ENCODE measurements at regions not wholly inside any gene's neighbourhood (a gene's known extent, or its start where the extent isn't known, plus 50 kb on each side); places are given as distances from the start of the nearest gene placed in this dataset.

GRCh38 chr6:99736302-99736701, 129.7 kb downstream of the PRDM13 start:
- no peak for DNase-seq (ENCODE audit: low read depth, low spot score)
- Histone ChIP-seq H3K9me3 (ENCODE audit: insufficient read depth, low read length) (no peaks in the 10 kb centered on the region), H3K36me3 (ENCODE audit: insufficient read depth, insufficient read length, low read length) (no peaks in the 10 kb centered on the region), H3K9ac (ENCODE audit: insufficient read length, low read depth) (no peak overlapping the region), H3K27me3 (ENCODE audit: insufficient read depth, insufficient read length) (no peaks in the 10 kb centered on the region), H3K4me3 (ENCODE audit: insufficient read length, low read depth) (no peak overlapping the region), H3K4me1 (ENCODE audit: insufficient read depth, insufficient read length) (no peaks in the 10 kb centered on the region)
- TF ChIP-seq YY1 (IDR thresholded peaks at IDR 0.05; ENCODE audit: insufficient read depth, insufficient read length) (no peak), ZNF274 (IDR thresholded peaks at IDR 0.05; ENCODE audit: low read depth, low read length) (no peak), SUZ12 (IDR thresholded peaks at IDR 0.05; ENCODE audit: extremely low read depth, insufficient read depth, insufficient read length) (no peak)

- TF ChIP-seq ZNF274 (IDR thresholded peaks at IDR 0.05; ENCODE audit: low read depth, low read length) (no peak), YY1 (IDR thresholded peaks at IDR 0.05; ENCODE audit: insufficient read depth, insufficient read length) (no peak), SUZ12 (IDR thresholded peaks at IDR 0.05; ENCODE audit: extremely low read depth, insufficient read depth, insufficient read length) (no peak)
- no peak overlapping the region for H3K4me3 ChIP-seq (ENCODE audit: insufficient read length, low read depth)
- DNase-seq (ENCODE audit: low read depth, low spot score), result no peak
- no peak overlapping the region for H3K9ac ChIP-seq (ENCODE audit: insufficient read length, low read depth)
- no peaks in the 10 kb centered on the region for H3K4me1 ChIP-seq (ENCODE audit: insufficient read depth, insufficient read length)
- no peaks in the 10 kb centered on the region for H3K27me3 ChIP-seq (ENCODE audit: insufficient read depth, insufficient read length)
- H3K9me3 ChIP-seq (ENCODE audit: insufficient read depth, low read length), result no peaks in the 10 kb centered on the region
- no peaks in the 10 kb centered on the region for H3K36me3 ChIP-seq (ENCODE audit: insufficient read depth, insufficient read length, low read length)
Observed at GRCh38 chr6:99739526-99739925, 132.9 kb downstream of the PRDM13 start.

- TF ChIP-seq YY1 (IDR thresholded peaks at IDR 0.05; ENCODE audit: insufficient read depth, insufficient read length) (no peak), ZNF274 (IDR thresholded peaks at IDR 0.05; ENCODE audit: low read depth, low read length) (no peak), SUZ12 (IDR thresholded peaks at IDR 0.05; ENCODE audit: extremely low read depth, insufficient read depth, insufficient read length) (no peak)
- no peaks in the 10 kb centered on the region for H3K36me3 ChIP-seq (ENCODE audit: insufficient read depth, insufficient read length, low read length)
- H3K27me3 ChIP-seq (ENCODE audit: insufficient read depth, insufficient read length), result no peaks in the 10 kb centered on the region
- no peak overlapping the region for H3K4me3 ChIP-seq (ENCODE audit: insufficient read length, low read depth)
- no peak for DNase-seq (ENCODE audit: low read depth, low spot score)
- H3K4me1 ChIP-seq (ENCODE audit: insufficient read depth, insufficient read length), result no peaks in the 10 kb centered on the region
- H3K9ac ChIP-seq (ENCODE audit: insufficient read length, low read depth), result no peak overlapping the region
- H3K9me3 ChIP-seq (ENCODE audit: insufficient read depth, low read length), result no peaks in the 10 kb centered on the region
Observed at GRCh38 chr6:99741092-99741491, 134.5 kb downstream of the PRDM13 start.

GRCh38 chr6:99743647-99744046, 137.0 kb downstream of the PRDM13 start:
- no peaks in the 10 kb centered on the region for H3K36me3 ChIP-seq (ENCODE audit: insufficient read depth, insufficient read length, low read length)
- TF ChIP-seq SUZ12 (IDR thresholded peaks at IDR 0.05; ENCODE audit: extremely low read depth, insufficient read depth, insufficient read length), result no peak
- H3K4me3 ChIP-seq (ENCODE audit: insufficient read length, low read depth), result no peak overlapping the region
- H3K9ac ChIP-seq (ENCODE audit: insufficient read length, low read depth), result no peak overlapping the region
- no peaks in the 10 kb centered on the region for H3K9me3 ChIP-seq (ENCODE audit: insufficient read depth, low read length)
- H3K27me3 ChIP-seq (ENCODE audit: insufficient read depth, insufficient read length), result no peaks in the 10 kb centered on the region
- no peak for DNase-seq (ENCODE audit: low read depth, low spot score)
- no peaks in the 10 kb centered on the region for H3K4me1 ChIP-seq (ENCODE audit: insufficient read depth, insufficient read length)

GRCh38 chr6:99745651-99746050, 139.0 kb downstream of the PRDM13 start:
- Histone ChIP-seq H3K9me3 (ENCODE audit: insufficient read depth, low read length) (no peaks in the 10 kb centered on the region), H3K27me3 (ENCODE audit: insufficient read depth, insufficient read length) (no peaks in the 10 kb centered on the region), H3K4me1 (ENCODE audit: insufficient read depth, insufficient read length) (no peaks in the 10 kb centered on the region), H3K4me3 (ENCODE audit: insufficient read length, low read depth) (no peak overlapping the region), H3K36me3 (ENCODE audit: insufficient read depth, insufficient read length, low read length) (no peaks in the 10 kb centered on the region), H3K9ac (ENCODE audit: insufficient read length, low read depth) (no peak overlapping the region)
- no peak for TF ChIP-seq ZNF274 (IDR thresholded peaks at IDR 0.05; ENCODE audit: low read depth, low read length)
- no peak for TF ChIP-seq YY1 (IDR thresholded peaks at IDR 0.05; ENCODE audit: insufficient read depth, insufficient read length)
- no peak for TF ChIP-seq SUZ12 (IDR thresholded peaks at IDR 0.05; ENCODE audit: extremely low read depth, insufficient read depth, insufficient read length)
- DNase-seq (ENCODE audit: low read depth, low spot score), result no peak

DNA sequence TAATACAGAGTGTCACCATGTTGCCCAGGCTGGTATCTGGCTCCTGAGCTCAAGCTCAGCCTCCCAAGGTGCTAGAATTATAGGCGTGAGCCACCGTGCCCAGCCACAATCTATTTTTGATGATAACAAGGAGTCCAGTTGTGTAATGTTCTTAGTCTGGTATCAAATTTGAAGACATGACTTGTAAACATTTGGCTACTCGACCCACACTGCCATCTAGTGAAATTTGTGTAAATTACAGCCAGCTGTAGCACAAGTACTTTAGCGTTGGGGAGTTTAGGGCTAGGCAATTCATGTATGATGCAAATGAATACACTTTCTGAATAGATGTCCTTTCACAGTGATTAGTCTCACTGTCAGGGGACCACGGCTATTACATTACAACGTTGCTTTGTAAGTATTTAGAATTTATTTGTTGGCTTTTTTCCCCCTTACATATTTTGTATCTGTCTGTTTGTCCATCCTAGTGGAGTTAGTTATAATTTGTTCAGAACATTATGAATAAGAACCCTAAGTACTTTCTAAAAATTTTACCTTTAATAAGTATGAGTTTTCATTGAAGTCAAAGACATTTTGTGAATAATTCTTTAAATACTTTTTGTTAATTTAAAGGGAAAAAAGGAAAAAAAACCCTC, 139.7 kb downstream of the PRDM13 start:
- Histone ChIP-seq H3K27me3 (ENCODE audit: insufficient read depth, insufficient read length) (no peaks in the 10 kb centered on the region), H3K4me3 (ENCODE audit: insufficient read length, low read depth) (no peak overlapping the region), H3K4me1 (ENCODE audit: insufficient read depth, insufficient read length) (no peaks in the 10 kb centered on the region), H3K9me3 (ENCODE audit: insufficient read depth, low read length) (no peaks in the 10 kb centered on the region), H3K36me3 (ENCODE audit: insufficient read depth, insufficient read length, low read length) (no peaks in the 10 kb centered on the region), H3K9ac (ENCODE audit: insufficient read length, low read depth) (no peak overlapping the region)
- DNase-seq (ENCODE audit: low read depth, low spot score), result peak; percentile 35
- TF ChIP-seq ZNF274 (IDR thresholded peaks at IDR 0.05; ENCODE audit: low read depth, low read length) (no peak), SUZ12 (IDR thresholded peaks at IDR 0.05; ENCODE audit: extremely low read depth, insufficient read depth, insufficient read length) (no peak), YY1 (IDR thresholded peaks at IDR 0.05; ENCODE audit: insufficient read depth, insufficient read length) (no peak)

- H3K9me3 ChIP-seq (ENCODE audit: insufficient read depth, low read length), result no peaks in the 10 kb centered on the region
- H3K27me3 ChIP-seq (ENCODE audit: insufficient read depth, insufficient read length), result no peaks in the 10 kb centered on the region
- H3K9ac ChIP-seq (ENCODE audit: insufficient read length, low read depth), result no peak overlapping the region
- no peak overlapping the region for H3K4me3 ChIP-seq (ENCODE audit: insufficient read length, low read depth)
- H3K4me1 ChIP-seq (ENCODE audit: insufficient read depth, insufficient read length), result no peaks in the 10 kb centered on the region
- H3K36me3 ChIP-seq (ENCODE audit: insufficient read depth, insufficient read length, low read length), result no peaks in the 10 kb centered on the region
- DNase-seq (ENCODE audit: low read depth, low spot score), result no peak
- no peak for TF ChIP-seq YY1 (IDR thresholded peaks at IDR 0.05; ENCODE audit: insufficient read depth, insufficient read length)
Observed at GRCh38 chr6:99761711-99762110, 155.1 kb downstream of the PRDM13 start.

GRCh38 chr6:99768166-99768565, 161.5 kb downstream of the PRDM13 start:
- TF ChIP-seq YY1 (IDR thresholded peaks at IDR 0.05; ENCODE audit: insufficient read depth, insufficient read length), result no peak
- no peak for TF ChIP-seq ZNF274 (IDR thresholded peaks at IDR 0.05; ENCODE audit: low read depth, low read length)
- no peak for TF ChIP-seq SUZ12 (IDR thresholded peaks at IDR 0.05; ENCODE audit: extremely low read depth, insufficient read depth, insufficient read length)
- no peak overlapping the region for H3K9ac ChIP-seq (ENCODE audit: insufficient read length, low read depth)
- H3K9me3 ChIP-seq (ENCODE audit: insufficient read depth, low read length), result no peaks in the 10 kb centered on the region
- DNase-seq (ENCODE audit: low read depth, low spot score), result no peak
- H3K4me1 ChIP-seq (ENCODE audit: insufficient read depth, insufficient read length), result no peaks in the 10 kb centered on the region
- no peak overlapping the region for H3K4me3 ChIP-seq (ENCODE audit: insufficient read length, low read depth)
- H3K27me3 ChIP-seq (ENCODE audit: insufficient read depth, insufficient read length), result no peaks in the 10 kb centered on the region
- H3K36me3 ChIP-seq (ENCODE audit: insufficient read depth, insufficient read length, low read length), result no peaks in the 10 kb centered on the region
